ENCODE measurements at regions not wholly inside any gene's neighbourhood (a gene's known extent, or its start where the extent isn't known, plus 50 kb on each side); places are given as distances from the start of the nearest gene placed in this dataset.

- TF ChIP-seq CTCF (IDR thresholded peaks at IDR 0.05) = no peak
- TF ChIP-seq CEBPB (IDR thresholded peaks at IDR 0.05) = no peak
- TF ChIP-seq RAD21 (conservative IDR thresholded peaks at IDR 0.05 in 1 of 2, IDR thresholded peaks at IDR 0.05 in 1 of 2) = no peak
- no peak for TF ChIP-seq RCOR1 (IDR thresholded peaks at IDR 0.05; ENCODE audit: low read depth, low read length)
Measured at GRCh38 chr1:30126848-30127247, 596.5 kb downstream of the MATN1 start.
